WI38 (cell line): ENCODE measurements at regions not wholly inside any gene's neighbourhood (a gene's known extent, or its start where the extent isn't known, plus 50 kb on each side); places are given as distances from the start of the nearest gene placed in this dataset.

Experiments used
- H3K4me3 ChIP-seq: 2 replicates; pipeline ENCODE4 v1.5.1; 2011; ENCODE audit warnings: low read depth, mild to moderate bottlenecking, control low read depth, low read length
- TF ChIP-seq, protein P1 (sequence below): IDR thresholded peaks from 2 replicates; pipeline ENCODE4 v1.5.1; 2012; ENCODE audit warnings: low read depth, mild to moderate bottlenecking, control low read depth, low read length

DNA sequence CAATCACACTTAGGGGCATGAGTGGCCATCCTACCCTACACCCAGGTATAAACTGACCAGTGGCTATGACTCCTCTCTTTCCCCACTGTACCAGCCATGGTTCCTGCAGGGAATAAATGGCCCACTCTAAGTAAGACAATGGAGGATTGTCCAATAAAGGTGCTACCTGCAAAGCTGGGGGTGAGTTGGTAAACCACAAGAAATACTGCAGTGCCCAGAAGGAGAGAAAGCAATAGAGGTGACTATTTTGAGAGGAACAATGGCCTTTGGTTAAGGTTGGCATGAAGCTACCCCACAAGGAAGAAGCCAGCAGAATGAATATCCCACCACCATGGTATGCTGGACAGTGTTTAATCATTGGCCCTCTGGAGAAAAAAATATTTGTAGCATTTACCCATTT is 233.3 kb upstream of the ECI2 start:
- H3K4me3 ChIP-seq = no peak overlapping the region
- TF ChIP-seq, protein P1, sequence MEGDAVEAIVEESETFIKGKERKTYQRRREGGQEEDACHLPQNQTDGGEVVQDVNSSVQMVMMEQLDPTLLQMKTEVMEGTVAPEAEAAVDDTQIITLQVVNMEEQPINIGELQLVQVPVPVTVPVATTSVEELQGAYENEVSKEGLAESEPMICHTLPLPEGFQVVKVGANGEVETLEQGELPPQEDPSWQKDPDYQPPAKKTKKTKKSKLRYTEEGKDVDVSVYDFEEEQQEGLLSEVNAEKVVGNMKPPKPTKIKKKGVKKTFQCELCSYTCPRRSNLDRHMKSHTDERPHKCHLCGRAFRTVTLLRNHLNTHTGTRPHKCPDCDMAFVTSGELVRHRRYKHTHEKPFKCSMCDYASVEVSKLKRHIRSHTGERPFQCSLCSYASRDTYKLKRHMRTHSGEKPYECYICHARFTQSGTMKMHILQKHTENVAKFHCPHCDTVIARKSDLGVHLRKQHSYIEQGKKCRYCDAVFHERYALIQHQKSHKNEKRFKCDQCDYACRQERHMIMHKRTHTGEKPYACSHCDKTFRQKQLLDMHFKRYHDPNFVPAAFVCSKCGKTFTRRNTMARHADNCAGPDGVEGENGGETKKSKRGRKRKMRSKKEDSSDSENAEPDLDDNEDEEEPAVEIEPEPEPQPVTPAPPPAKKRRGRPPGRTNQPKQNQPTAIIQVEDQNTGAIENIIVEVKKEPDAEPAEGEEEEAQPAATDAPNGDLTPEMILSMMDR = no peak

DNA sequence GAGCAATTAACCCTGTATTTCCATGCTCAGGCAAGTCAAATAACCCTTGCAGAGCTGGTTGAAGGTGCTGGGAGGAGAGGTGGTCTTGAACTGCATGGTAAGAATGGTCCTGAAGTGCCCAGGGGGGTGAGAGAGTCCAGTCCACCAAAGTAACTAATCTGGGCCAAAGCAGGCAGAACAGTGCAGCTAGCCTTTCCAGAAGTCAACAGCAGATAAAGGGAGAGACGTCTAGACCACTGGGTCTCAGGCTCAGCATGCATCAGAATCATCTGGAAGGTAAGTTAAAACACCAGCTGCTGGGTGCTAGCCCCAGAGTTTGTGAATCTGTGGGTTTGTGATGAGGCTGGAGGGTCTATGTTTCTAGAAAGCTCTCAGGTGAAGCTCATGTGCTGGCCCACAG is 232.3 kb upstream of the ECI2 start:
- H3K4me3 ChIP-seq = no peak overlapping the region
- TF ChIP-seq, protein P1 = no peak

- H3K4me3 ChIP-seq = no peak overlapping the region
- TF ChIP-seq, protein P1 = no peak
These were observed 231.4 kb upstream of the ECI2 start for GRCh38 chr6:4366635-4367395.

GRCh38 chr6:4365686-4366085 is 230.3 kb upstream of the ECI2 start:
- no peak overlapping the region for H3K4me3 ChIP-seq
- TF ChIP-seq, protein P1 = no peak

DNA sequence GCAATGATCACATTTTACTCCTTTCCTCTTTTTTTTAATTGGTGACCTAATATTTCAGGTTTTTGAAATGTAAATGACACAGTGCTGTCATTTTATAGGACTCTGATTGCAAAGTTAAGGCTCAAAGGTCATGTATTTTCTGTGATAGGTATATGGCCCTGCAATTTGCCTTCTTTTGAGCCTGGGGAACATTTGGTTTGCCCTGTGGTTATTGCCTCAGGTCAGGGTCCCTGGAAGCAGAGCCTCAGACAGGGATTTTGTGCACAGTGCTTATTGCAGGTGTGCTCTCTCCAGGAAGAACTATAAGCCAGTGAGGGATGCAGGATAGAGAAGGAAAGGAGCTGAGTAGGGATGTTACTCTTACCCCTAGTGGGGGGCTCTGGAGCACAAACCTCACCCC is 229.3 kb upstream of the ECI2 start:
- H3K4me3 ChIP-seq = no peak overlapping the region
- TF ChIP-seq, protein P1 = no peak

DNA sequence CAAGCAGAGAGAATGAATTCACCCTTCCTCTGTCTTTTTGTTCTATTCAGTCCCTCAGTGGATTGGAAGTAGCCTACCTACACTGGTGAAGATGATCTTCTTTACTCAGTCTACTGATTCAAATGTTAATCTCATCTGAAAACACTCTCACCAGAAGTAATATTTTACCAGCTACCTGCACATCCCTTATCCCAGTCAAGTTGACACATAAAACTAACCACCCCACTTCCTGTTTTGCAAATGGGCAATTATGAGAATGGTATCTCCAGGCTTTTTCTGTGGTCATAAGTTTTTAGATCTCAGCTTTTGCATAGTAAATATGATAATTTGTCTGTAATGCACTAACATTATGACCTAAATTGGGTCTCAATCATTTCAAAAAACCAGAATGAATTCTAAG is 228.8 kb upstream of the ECI2 start:
- TF ChIP-seq, protein P1 = no peak
- H3K4me3 ChIP-seq = no peak overlapping the region

DNA sequence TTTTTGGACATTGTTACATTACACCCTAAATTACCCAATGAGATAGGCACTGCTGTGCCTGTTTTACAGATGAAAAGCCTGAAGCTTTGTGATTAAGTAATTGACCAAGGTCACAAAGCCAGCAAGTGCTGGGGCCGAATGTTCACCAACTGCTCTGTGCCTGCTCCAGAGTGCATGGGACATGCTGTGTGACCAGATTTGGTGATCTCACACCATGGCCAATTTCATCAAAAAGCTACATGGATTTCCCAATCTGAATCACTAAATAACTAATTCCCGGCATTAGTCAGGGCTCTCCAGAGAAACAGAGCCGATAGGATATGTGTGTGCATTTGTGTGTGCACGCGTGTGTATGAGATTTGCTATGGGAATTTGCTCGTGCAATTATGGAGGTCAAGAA is 228.3 kb upstream of the ECI2 start:
- TF ChIP-seq, protein P1 = no peak
- no peak overlapping the region for H3K4me3 ChIP-seq
